PFSK-1 (cell line): ENCODE measurements at regions not wholly inside any gene's neighbourhood (a gene's known extent, or its start where the extent isn't known, plus 50 kb on each side); places are given as distances from the start of the nearest gene placed in this dataset.

Experiments
- POLR2AphosphoS5 ChIP-seq: IDR thresholded peaks from 2 replicates; pipeline ENCODE4 v1.6.1; 2012; ENCODE audit warnings: low read depth, mild to moderate bottlenecking, control low read depth, low read length, moderate library complexity
- SIN3A ChIP-seq: IDR thresholded peaks from 2 replicates; pipeline ENCODE4 v1.6.1; 2012; ENCODE audit warnings: mild to moderate bottlenecking, low read length, moderate library complexity, borderline replicate concordance; ENCODE audit not compliant: insufficient read depth
- TAF1 ChIP-seq: IDR thresholded peaks from 2 replicates; pipeline ENCODE4 v1.6.1; 2012; ENCODE audit warnings: low read length, control low read depth, borderline replicate concordance; ENCODE audit not compliant: insufficient read depth
- TF ChIP-seq, protein P1 (sequence below), 2 experiments: IDR thresholded peaks; 2 replicates each; pipeline versions ENCODE4 v1.6.1 to v1.8.0; 2011 to 2012; ENCODE audit warnings: low read depth in 2 of 2, low read length in 2 of 2, control low read depth in 1 of 2, inconsistent platforms in 1 of 2, mild to moderate bottlenecking in 1 of 2, moderate library complexity in 1 of 2; ENCODE audit not compliant: insufficient read depth in 1 of 2

DNA sequence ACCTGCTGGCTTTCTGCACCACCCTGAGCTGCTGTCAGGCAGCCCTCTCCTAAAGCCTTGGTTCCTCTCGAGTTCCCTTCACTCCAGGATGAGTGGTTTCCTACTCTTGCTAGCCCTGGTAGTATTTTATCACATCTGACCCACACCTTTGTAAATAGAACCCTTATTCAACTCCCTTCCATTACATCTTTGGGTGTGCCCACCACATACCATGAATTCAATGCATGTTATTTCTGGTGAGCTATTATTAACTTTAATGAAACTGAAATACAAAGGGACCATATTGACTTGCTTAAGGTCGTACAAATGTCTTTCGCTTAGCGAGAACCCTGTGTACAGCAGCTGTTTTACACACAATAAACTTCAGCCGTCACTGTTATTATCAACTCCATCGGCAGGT, 521.3 kb downstream of the GRIN2A start:
- TF ChIP-seq POLR2AphosphoS5 (no peak), TAF1 (no peak), SIN3A (no peak)
- TF ChIP-seq, protein P1, sequence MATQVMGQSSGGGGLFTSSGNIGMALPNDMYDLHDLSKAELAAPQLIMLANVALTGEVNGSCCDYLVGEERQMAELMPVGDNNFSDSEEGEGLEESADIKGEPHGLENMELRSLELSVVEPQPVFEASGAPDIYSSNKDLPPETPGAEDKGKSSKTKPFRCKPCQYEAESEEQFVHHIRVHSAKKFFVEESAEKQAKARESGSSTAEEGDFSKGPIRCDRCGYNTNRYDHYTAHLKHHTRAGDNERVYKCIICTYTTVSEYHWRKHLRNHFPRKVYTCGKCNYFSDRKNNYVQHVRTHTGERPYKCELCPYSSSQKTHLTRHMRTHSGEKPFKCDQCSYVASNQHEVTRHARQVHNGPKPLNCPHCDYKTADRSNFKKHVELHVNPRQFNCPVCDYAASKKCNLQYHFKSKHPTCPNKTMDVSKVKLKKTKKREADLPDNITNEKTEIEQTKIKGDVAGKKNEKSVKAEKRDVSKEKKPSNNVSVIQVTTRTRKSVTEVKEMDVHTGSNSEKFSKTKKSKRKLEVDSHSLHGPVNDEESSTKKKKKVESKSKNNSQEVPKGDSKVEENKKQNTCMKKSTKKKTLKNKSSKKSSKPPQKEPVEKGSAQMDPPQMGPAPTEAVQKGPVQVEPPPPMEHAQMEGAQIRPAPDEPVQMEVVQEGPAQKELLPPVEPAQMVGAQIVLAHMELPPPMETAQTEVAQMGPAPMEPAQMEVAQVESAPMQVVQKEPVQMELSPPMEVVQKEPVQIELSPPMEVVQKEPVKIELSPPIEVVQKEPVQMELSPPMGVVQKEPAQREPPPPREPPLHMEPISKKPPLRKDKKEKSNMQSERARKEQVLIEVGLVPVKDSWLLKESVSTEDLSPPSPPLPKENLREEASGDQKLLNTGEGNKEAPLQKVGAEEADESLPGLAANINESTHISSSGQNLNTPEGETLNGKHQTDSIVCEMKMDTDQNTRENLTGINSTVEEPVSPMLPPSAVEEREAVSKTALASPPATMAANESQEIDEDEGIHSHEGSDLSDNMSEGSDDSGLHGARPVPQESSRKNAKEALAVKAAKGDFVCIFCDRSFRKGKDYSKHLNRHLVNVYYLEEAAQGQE (IDR thresholded peaks at IDR 0.05; ENCODE audit: insufficient read depth in 1 of 2, low read depth in 2 of 2, low read length in 2 of 2), result no peak
